IMR-90 (cell line): ENCODE measurements at regions not wholly inside any gene's neighbourhood (a gene's known extent, or its start where the extent isn't known, plus 50 kb on each side); places are given as distances from the start of the nearest gene placed in this dataset.

Experiments
- BHLHE40 ChIP-seq: fragments of 150-350 bp; IDR thresholded peaks from 2 replicates; pipeline ENCODE4 v1.6.1; 2016; ENCODE audit warnings: mild to moderate bottlenecking, low read depth, low read length
- CEBPB ChIP-seq: IDR thresholded peaks from 2 replicates; pipeline ENCODE4 v1.6.1; 2012; ENCODE audit warnings: low read depth, low read length, improper control_type of control experiment
- CTCF ChIP-seq: conservative IDR thresholded peaks from 2 replicates; pipeline ENCODE4 v1.5.1; 2012; ENCODE audit warnings: mild to moderate bottlenecking, low read depth, low read length, improper control_type of control experiment
- FOS ChIP-seq: fragments of 150-350 bp; IDR thresholded peaks from 2 replicates; pipeline ENCODE4 v1.6.1; 2016; ENCODE audit warnings: low read depth, low read length
- MAFK ChIP-seq: IDR thresholded peaks from 2 replicates; pipeline ENCODE4 v1.6.1; 2012; ENCODE audit warnings: low read depth, low read length, improper control_type of control experiment
- MXI1 ChIP-seq: IDR thresholded peaks from 2 replicates; pipeline ENCODE4 v1.6.1; 2012; ENCODE audit warnings: low read depth, mild to moderate bottlenecking, low read length, moderate library complexity, borderline replicate concordance
- POLR2A ChIP-seq: IDR thresholded peaks from 2 replicates; pipeline ENCODE4 v1.6.1; 2012; ENCODE audit warnings: mild to moderate bottlenecking, low read depth, low read length
- RAD21 ChIP-seq: IDR thresholded peaks from 2 replicates; pipeline ENCODE4 v1.6.1; 2012; ENCODE audit warnings: low read length, improper control_type of control experiment
- RCOR1 ChIP-seq: IDR thresholded peaks from 2 replicates; pipeline ENCODE4 v1.6.1; 2012; ENCODE audit warnings: mild to moderate bottlenecking, low read length, improper control_type of control experiment; ENCODE audit not compliant: insufficient replicate concordance
- RFX5 ChIP-seq: IDR thresholded peaks from 2 replicates; pipeline ENCODE4 v1.8.0; 2012; ENCODE audit warnings: low read depth, mild to moderate bottlenecking, low read length, moderate library complexity
- USF2 ChIP-seq: fragments of 150-350 bp; IDR thresholded peaks from 2 replicates; pipeline ENCODE4 v1.6.1; 2017; ENCODE audit warnings: mild to moderate bottlenecking, antibody characterized with exemption, low read length, low read depth

GRCh38 chr12:92395322-92395721, 249.7 kb upstream of the BTG1 start:
- TF ChIP-seq CTCF (no peak), MXI1 (no peak), BHLHE40 (no peak), POLR2A (no peak), USF2 (no peak), MAFK (no peak), RFX5 (no peak), RAD21 (no peak), RCOR1 (no peak), CEBPB (no peak), FOS (no peak)
